UCSD-AML1 (cell line): ENCODE measurements at regions not wholly inside any gene's neighbourhood (a gene's known extent, or its start where the extent isn't known, plus 50 kb on each side); places are given as distances from the start of the nearest gene placed in this dataset.

Source experiments
- DNase-seq: peaks from one replicate; lab custom pipeline; 2025; ENCODE audit not compliant: unreplicated experiment; lab: John Stamatoyannopoulos, UW

- DNase-seq, result no peak
Observed at GRCh38 chr2:120785228-120785966, 49.7 kb downstream of the GLI2 start.

GRCh38 chr2:120786038-120786960, 50.6 kb downstream of the GLI2 start:
- no peak for DNase-seq

GRCh38 chr2:120787111-120787821, 51.6 kb downstream of the GLI2 start:
- DNase-seq, result no peak

GRCh38 chr2:120787822-120788700, 52.4 kb downstream of the GLI2 start:
- DNase-seq, result no peak

- DNase-seq, result no peak
Observed at GRCh38 chr2:120791243-120791961, 55.7 kb downstream of the GLI2 start.

- DNase-seq, result no peak
Observed at GRCh38 chr2:120791962-120792297, 56.3 kb downstream of the GLI2 start.

- no peak for DNase-seq
Observed at GRCh38 chr2:120793682-120794403, 58.2 kb downstream of the GLI2 start.

GRCh38 chr2:120794716-120795115, 59.0 kb downstream of the GLI2 start:
- no peak for DNase-seq

GRCh38 chr2:120796094-120796493, 60.4 kb downstream of the GLI2 start:
- no peak for DNase-seq

GRCh38 chr2:120797421-120798221, 62.0 kb downstream of the GLI2 start:
- no peak for DNase-seq

GRCh38 chr2:120798567-120799247, 63.0 kb downstream of the GLI2 start:
- DNase-seq, result no peak

- DNase-seq, result no peak
Observed at GRCh38 chr2:120802158-120802557, 66.5 kb downstream of the GLI2 start.

- no peak for DNase-seq
Observed at GRCh38 chr2:120802867-120803484, 67.3 kb downstream of the GLI2 start.

GRCh38 chr2:120803764-120804335, 68.2 kb downstream of the GLI2 start:
- DNase-seq, result no peak

- no peak for DNase-seq
Observed at GRCh38 chr2:120804459-120804858, 68.8 kb downstream of the GLI2 start.

GRCh38 chr2:120805011-120805410, 69.3 kb downstream of the GLI2 start:
- DNase-seq, result no peak

GRCh38 chr2:120805602-120806001, 69.9 kb downstream of the GLI2 start:
- no peak for DNase-seq
